COR-L47 (cell line): ENCODE measurements at regions not wholly inside any gene's neighbourhood (a gene's known extent, or its start where the extent isn't known, plus 50 kb on each side); places are given as distances from the start of the nearest gene placed in this dataset.

ENCODE experiments used
- DNase-seq: peaks from one replicate; lab custom pipeline; 2025; lab: John Stamatoyannopoulos, UW

GRCh38 chr2:41775366-41776025 is 272.3 kb upstream of the PKDCC start:
- DNase-seq = no peak

GRCh38 chr2:41779888-41780287 is 267.9 kb upstream of the PKDCC start:
- peak; percentile 6 for DNase-seq

DNA sequence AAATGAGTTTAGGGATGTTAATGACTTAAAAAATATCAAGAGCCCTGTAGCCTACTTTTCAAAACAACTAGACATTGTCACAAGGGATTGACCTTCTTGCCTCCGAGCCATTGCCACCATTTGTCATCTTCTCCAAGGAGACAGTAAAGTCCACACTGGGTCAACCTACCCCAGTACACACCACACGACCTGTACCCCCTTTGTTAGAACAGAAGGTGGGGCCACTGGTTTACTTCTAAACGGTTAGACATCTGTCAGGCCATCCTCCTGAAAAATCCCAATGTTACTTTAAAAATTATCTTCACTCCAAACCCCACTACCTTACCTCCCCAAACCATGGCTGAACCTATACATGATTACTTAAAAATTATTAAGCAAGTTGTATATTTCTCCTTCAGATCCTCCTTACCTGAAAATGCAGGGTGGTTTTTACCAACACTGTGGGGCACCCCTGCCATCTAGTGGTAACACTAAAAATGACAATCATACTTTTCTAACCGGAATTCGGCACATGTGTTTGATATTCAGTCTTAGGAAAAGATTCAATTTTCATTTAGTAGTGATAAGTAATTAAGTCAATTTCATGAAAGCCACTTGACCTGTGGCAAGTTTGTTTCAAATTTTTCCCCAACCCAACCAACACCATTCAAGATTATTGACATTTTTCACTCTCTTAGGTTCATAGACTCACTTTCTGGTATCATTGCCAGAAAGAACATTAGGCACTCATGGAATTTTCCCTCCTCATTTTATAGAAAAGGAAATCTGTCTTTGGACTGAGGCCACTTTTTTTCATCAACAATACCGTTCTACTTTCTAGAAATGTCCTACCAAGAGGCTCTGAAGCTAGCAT is 265.3 kb upstream of the PKDCC start:
- DNase-seq = peak; percentile 57

GRCh38 chr2:41784496-41784895 is 263.3 kb upstream of the PKDCC start:
- no peak for DNase-seq

GRCh38 chr2:41785251-41786022 is 262.4 kb upstream of the PKDCC start:
- DNase-seq = no peak

- DNase-seq = no peak
Measured at GRCh38 chr2:41791523-41791922, 256.3 kb upstream of the PKDCC start.

DNA sequence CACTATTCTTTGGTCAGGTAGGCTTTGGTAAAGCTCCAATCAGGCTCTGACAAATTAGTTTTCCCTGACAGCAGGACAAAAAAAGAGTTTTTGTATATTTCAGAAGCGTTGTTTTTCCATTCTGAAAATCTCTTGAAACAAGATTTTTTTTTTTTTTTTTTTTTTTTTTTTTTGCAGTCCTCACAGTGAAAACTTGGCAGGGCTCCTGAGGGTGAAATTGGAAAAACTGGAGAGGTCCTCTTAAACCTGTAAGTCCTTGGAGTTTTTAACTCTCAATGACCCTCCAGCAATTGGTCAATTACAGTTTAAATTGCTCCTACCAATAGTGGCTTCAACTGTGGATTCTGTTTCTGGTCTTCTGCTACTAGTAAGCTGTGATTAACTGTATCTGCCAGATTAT is 244.5 kb upstream of the PKDCC start:
- no peak for DNase-seq

GRCh38 chr2:41806286-41806685 is 241.5 kb upstream of the PKDCC start:
- no peak for DNase-seq

DNA sequence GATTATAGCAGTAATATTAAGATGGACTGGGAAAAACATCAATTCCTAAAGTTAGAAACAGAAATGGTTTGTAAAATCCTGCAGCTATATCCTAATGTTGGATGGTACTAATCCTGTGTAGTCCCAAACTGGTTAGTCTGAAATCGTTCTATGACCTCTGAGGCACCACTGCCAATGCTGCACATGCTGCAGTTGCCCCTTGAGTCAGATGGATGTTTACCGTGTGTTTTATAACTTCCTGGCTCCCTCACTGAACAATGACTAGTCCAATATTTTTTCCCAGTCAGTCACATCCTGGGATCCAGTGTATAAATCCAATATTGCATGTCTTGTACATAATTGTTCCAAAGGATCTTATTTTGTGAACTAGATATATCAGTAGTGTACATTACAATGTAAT is 226.7 kb upstream of the PKDCC start:
- DNase-seq = no peak

DNA sequence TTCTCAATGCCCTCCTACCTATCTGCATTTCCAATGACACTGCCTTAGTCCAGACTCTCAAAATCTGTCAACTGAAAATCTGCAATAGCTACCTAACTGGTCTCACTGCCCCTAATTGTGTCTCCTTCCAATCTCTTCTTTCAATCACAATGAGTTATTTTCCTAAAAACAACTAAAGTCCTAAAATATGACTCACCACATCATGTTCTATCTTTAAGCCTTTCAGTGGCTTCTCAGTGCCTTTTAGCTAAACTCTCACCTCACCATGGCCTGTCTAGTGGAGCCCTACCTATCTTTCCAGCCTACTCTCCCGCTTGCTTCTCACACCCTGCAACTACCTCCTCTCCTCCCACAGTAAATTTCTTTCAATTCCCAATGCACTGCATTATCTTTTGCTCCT is 220.9 kb upstream of the PKDCC start:
- DNase-seq = no peak

DNA sequence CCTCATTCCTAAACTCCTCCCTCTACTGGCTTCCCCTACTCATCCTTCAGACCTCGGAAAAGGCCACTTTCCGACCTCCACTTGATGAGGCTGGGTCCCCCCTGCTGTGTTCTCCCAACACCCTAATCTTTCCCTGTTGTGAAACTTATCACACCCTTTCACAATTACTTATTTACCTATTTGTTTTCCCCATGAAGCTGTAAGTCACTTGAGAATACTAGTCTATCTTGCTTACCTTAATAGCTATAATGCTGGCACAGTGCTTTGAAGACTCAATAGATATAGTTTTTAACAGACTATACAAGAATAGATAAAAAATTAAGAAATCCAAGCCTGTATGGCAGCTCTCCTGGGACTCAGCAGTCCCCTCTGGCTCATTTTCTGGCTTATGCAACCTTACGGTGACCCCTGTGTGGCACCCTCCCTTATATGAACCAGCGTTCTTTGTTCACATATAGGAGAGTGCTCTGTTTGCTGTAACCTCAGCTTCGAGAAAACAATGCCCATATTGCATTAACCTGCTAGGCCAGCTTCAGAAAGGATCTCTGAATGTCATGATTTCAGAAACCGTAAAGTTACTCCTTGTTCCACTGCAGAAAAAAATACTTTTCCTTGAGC is 220.4 kb upstream of the PKDCC start:
- DNase-seq = no peak

DNA sequence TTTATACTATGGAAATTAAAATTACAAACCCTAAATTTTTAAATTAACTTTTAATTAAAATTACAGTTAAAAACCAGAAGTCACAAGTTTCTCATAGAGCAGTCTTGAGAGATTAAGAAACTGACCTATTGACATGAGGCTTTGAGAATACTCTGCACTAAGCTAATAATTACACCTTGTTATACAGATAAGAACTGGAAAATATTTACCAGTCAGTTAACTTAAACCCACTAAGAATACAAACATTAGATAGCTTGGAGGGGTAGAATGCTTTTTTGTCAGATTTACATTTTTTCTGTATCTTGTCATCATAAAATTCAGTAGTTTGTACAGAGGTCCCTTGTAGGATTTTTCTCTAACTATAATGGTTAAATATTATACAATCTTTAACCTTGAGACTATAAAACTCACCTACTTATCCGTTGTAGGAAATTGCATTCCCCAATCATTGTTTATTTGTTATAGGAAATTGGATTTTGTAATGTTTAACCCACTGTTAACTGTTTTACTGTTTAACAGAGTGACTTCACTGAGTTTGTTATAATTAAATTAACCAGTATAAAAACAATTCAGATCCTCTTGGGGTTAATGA is 219.7 kb upstream of the PKDCC start:
- no peak for DNase-seq

GRCh38 chr2:41829052-41829451 is 218.8 kb upstream of the PKDCC start:
- no peak for DNase-seq

- no peak for DNase-seq
Measured at GRCh38 chr2:41830600-41830999, 217.2 kb upstream of the PKDCC start.

DNA sequence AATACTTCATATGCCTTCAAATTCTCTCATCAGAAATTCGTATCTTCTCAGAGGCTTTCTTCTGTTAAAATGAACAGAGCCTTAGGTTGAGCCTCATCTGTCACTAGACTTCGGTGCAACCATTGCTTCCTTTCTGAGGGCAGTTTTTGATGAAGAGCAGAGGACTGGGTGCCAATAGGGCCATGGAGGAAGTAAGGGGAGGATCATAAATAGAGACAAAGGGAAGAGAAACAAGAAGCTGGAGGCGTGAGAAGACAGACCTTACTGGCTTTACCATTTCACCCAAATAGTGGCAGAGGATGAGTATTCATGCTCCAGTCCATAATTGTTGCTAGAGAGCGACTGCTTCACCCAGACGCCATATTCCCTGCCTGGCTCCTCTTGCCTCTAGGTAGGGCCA is 215.6 kb upstream of the PKDCC start:
- no peak for DNase-seq

- DNase-seq = no peak
Measured at GRCh38 chr2:41835401-41835800, 212.4 kb upstream of the PKDCC start.

DNA sequence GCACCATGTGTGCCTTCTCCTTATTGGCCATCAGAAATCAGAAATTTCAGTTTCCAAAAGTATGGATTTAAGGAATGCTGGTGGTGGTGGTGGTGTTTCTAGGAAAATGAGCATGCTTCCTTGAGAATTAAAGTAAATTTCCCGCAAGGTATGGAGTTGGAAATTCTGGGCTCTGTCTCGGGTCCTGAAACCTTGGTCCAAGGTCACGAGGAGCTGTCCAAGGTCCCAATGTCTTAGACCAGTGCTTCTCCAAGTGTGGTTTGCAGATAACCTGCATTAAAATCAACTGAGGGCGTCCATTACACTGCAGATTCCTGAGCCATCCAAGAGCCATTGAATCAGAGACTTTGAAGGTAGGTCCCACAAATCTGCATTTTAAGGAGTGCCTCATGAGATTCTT is 210.9 kb upstream of the PKDCC start:
- no peak for DNase-seq

GRCh38 chr2:41837610-41838009 is 210.2 kb upstream of the PKDCC start:
- DNase-seq = no peak

- DNase-seq = peak; percentile 98
Measured at GRCh38 chr2:41840702-41841551, 206.9 kb upstream of the PKDCC start.

- DNase-seq = no peak
Measured at GRCh38 chr2:41846962-41847361, 200.9 kb upstream of the PKDCC start.
